ENCODE measurements at regions not wholly inside any gene's neighbourhood (a gene's known extent, or its start where the extent isn't known, plus 50 kb on each side); places are given as distances from the start of the nearest gene placed in this dataset.

DNA sequence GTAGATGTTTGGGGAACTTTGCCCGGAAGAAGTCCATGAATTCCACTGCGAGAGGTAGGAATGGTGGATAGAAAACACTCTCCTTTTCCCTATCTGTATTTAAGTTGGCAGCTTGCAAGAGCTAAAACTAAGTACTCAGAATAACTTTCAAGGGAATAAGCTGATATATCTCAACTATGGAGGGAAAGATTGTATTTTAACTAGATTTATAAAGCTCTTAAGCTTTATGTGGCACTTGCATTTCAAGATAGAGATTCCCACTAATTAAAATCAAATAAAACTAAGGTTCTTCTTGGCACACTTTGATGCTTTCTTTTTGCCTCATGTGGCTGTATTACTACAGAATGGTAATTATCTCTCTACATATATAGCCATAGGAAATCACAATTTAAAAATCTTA, 149.7 kb upstream of the STARD13 start:
- no peak overlapping the region for H3K4me3 ChIP-seq (ENCODE audit: low read length)
- H3K9ac ChIP-seq (ENCODE audit: low read length), result no peak overlapping the region
- no peaks in the 10 kb centered on the region for H4K20me1 ChIP-seq (ENCODE audit: insufficient read depth, low read length)
- H3K9me2 ChIP-seq (replicated peaks; ENCODE audit: insufficient read depth, low read length), result no peaks in the 10 kb centered on the region
- H3F3A ChIP-seq (ENCODE audit: insufficient read depth, low read length), result no peaks in the 10 kb centered on the region
- no peaks in the 10 kb centered on the region for H3K4me1 ChIP-seq (ENCODE audit: low read length)
- H3K79me2 ChIP-seq (ENCODE audit: low read length), result no peaks in the 10 kb centered on the region
- H3K9me3 ChIP-seq (replicated peaks; ENCODE audit: insufficient read depth, low read length), result no peaks in the 10 kb centered on the region
- H2AFZ ChIP-seq (ENCODE audit: low read length), result no peak overlapping the region
- no peak overlapping the region for H3K27ac ChIP-seq (ENCODE audit: low read length)
- DNase-seq, result no peak
- no peak overlapping the region for H3K4me2 ChIP-seq (ENCODE audit: low read depth, low read length)
- no peaks in the 10 kb centered on the region for H3K36me3 ChIP-seq (replicated peaks; ENCODE audit: insufficient read depth, low read length)
- H3K27me3 ChIP-seq (replicated peaks; ENCODE audit: insufficient read depth, low read length), result no peaks in the 10 kb centered on the region
- TF ChIP-seq, protein P1, sequence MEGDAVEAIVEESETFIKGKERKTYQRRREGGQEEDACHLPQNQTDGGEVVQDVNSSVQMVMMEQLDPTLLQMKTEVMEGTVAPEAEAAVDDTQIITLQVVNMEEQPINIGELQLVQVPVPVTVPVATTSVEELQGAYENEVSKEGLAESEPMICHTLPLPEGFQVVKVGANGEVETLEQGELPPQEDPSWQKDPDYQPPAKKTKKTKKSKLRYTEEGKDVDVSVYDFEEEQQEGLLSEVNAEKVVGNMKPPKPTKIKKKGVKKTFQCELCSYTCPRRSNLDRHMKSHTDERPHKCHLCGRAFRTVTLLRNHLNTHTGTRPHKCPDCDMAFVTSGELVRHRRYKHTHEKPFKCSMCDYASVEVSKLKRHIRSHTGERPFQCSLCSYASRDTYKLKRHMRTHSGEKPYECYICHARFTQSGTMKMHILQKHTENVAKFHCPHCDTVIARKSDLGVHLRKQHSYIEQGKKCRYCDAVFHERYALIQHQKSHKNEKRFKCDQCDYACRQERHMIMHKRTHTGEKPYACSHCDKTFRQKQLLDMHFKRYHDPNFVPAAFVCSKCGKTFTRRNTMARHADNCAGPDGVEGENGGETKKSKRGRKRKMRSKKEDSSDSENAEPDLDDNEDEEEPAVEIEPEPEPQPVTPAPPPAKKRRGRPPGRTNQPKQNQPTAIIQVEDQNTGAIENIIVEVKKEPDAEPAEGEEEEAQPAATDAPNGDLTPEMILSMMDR (IDR thresholded peaks at IDR 0.05; ENCODE audit: low read length), result no peak
- TF ChIP-seq EZH2phosphoT487 (IDR thresholded peaks at IDR 0.05; ENCODE audit: low read length) (no peak), EZH2 (optimal IDR thresholded peaks at IDR 0.05; ENCODE audit: low read depth, low read length) (no peak)

DNA sequence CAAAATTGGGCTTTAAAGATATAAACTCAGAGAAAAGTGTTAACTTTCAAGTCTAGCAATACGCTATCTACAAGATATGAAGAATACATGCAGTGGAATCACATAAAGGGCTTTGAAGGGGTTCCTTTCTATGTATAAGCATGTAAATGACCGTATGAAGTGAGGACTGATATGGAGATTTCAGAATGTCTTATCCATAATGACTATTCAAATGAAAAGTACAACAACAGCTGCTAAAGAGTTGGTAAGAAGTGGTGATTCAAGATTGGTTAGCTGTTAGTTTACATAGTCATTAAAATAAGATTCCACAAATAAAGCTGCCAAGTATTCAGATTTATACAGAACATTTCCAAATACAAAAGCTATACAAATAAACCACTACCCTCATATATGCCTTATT, 153.4 kb upstream of the STARD13 start:
- Histone ChIP-seq H3K27ac (ENCODE audit: low read length) (no peak overlapping the region), H3K36me3 (replicated peaks; ENCODE audit: insufficient read depth, low read length) (no peaks in the 10 kb centered on the region), H3K4me3 (ENCODE audit: low read length) (no peak overlapping the region), H3K4me1 (ENCODE audit: low read length) (no peaks in the 10 kb centered on the region), H3K27me3 (replicated peaks; ENCODE audit: insufficient read depth, low read length) (no peaks in the 10 kb centered on the region), H4K20me1 (ENCODE audit: insufficient read depth, low read length) (no peaks in the 10 kb centered on the region), H3K9me2 (replicated peaks; ENCODE audit: insufficient read depth, low read length) (no peaks in the 10 kb centered on the region), H2AFZ (ENCODE audit: low read length) (no peak overlapping the region), H3K79me2 (ENCODE audit: low read length) (no peaks in the 10 kb centered on the region), H3F3A (ENCODE audit: insufficient read depth, low read length) (no peaks in the 10 kb centered on the region), H3K4me2 (ENCODE audit: low read depth, low read length) (no peak overlapping the region), H3K9ac (ENCODE audit: low read length) (no peak overlapping the region), H3K9me3 (replicated peaks; ENCODE audit: insufficient read depth, low read length) (no peaks in the 10 kb centered on the region)
- TF ChIP-seq EZH2 (optimal IDR thresholded peaks at IDR 0.05; ENCODE audit: low read depth, low read length) (no peak), EZH2phosphoT487 (IDR thresholded peaks at IDR 0.05; ENCODE audit: low read length) (no peak)
- TF ChIP-seq, protein P1 (IDR thresholded peaks at IDR 0.05; ENCODE audit: low read length), result no peak
- DNase-seq, result no peak

DNA sequence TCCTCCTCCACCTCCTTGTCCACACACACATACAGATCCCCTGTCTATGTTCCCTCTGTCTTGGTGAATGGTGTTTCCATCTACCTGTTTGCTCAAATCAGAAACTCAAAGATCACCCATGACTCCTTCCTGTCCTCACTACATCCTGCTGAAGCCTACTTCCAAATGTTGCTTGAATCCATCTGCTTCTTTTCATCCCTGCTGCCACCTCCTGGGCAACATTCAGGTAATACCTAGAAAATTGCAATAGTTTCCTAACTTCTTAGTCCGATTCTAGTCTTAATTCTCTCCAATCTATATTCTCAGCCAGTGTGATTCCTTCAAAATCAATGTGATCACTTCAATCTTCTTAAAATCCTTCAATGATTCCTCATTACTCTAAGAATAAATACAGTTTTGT, 155.5 kb upstream of the STARD13 start:
- H3K9ac ChIP-seq (ENCODE audit: low read length), result no peak overlapping the region
- H3K4me2 ChIP-seq (ENCODE audit: low read depth, low read length), result no peak overlapping the region
- no peaks in the 10 kb centered on the region for H3K9me3 ChIP-seq (replicated peaks; ENCODE audit: insufficient read depth, low read length)
- H3K36me3 ChIP-seq (replicated peaks; ENCODE audit: insufficient read depth, low read length), result no peaks in the 10 kb centered on the region
- H4K20me1 ChIP-seq (ENCODE audit: insufficient read depth, low read length), result no peaks in the 10 kb centered on the region
- no peaks in the 10 kb centered on the region for H3F3A ChIP-seq (ENCODE audit: insufficient read depth, low read length)
- H3K27me3 ChIP-seq (replicated peaks; ENCODE audit: insufficient read depth, low read length), result no peaks in the 10 kb centered on the region
- DNase-seq, result no peak
- no peaks in the 10 kb centered on the region for H3K4me1 ChIP-seq (ENCODE audit: low read length)
- no peak overlapping the region for H3K27ac ChIP-seq (ENCODE audit: low read length)
- H3K9me2 ChIP-seq (replicated peaks; ENCODE audit: insufficient read depth, low read length), result no peaks in the 10 kb centered on the region
- H3K79me2 ChIP-seq (ENCODE audit: low read length), result no peaks in the 10 kb centered on the region
- H2AFZ ChIP-seq (ENCODE audit: low read length), result no peak overlapping the region
- no peak overlapping the region for H3K4me3 ChIP-seq (ENCODE audit: low read length)
- TF ChIP-seq EZH2phosphoT487 (IDR thresholded peaks at IDR 0.05; ENCODE audit: low read length) (no peak), EZH2 (optimal IDR thresholded peaks at IDR 0.05; ENCODE audit: low read depth, low read length) (no peak)
- TF ChIP-seq, protein P1 (IDR thresholded peaks at IDR 0.05; ENCODE audit: low read length), result no peak
